ENCODE measurements at regions not wholly inside any gene's neighbourhood (a gene's known extent, or its start where the extent isn't known, plus 50 kb on each side); places are given as distances from the start of the nearest gene placed in this dataset.

GRCh38 chr22:44627521-44628139 is 74.4 kb upstream of the PRR5 start:
- ATAC-seq (ENCODE audit: low FRiP score): no peak
- TF ChIP-seq CTCF (IDR thresholded peaks at IDR 0.05): no peak
- DNase-seq (ENCODE audit: low spot score): no peak

- DNase-seq (ENCODE audit: low spot score): peak; percentile 53
- peak in 2 of 3 donors; percentile 98 to 99 for TF ChIP-seq CTCF (IDR thresholded peaks at IDR 0.05)
- ATAC-seq (ENCODE audit: low FRiP score): peak; percentile 50
Measured at GRCh38 chr22:44625981-44626687, 75.9 kb upstream of the PRR5 start.

GRCh38 chr22:44625421-44625760 is 76.6 kb upstream of the PRR5 start:
- ATAC-seq (ENCODE audit: low FRiP score) (no peak), DNase-seq (ENCODE audit: low spot score) (no peak)

GRCh38 chr22:44624689-44625420 is 77.1 kb upstream of the PRR5 start:
- DNase-seq (ENCODE audit: low spot score) (no peak), ATAC-seq (ENCODE audit: low FRiP score) (no peak)
- TF ChIP-seq CTCF (IDR thresholded peaks at IDR 0.05): no peak

More at GRCh38 chr22:44625421-44625760, 76.6 kb upstream of the PRR5 start:
- TF ChIP-seq CTCF (IDR thresholded peaks at IDR 0.05): no peak

GRCh38 chr22:44623771-44624510 is 78.1 kb upstream of the PRR5 start:
- TF ChIP-seq CTCF (IDR thresholded peaks at IDR 0.05): no peak
- no peak for DNase-seq (ENCODE audit: low spot score)
- ATAC-seq (ENCODE audit: low FRiP score): no peak

GRCh38 chr22:44622679-44623078 is 79.3 kb upstream of the PRR5 start:
- no peak for TF ChIP-seq CTCF (IDR thresholded peaks at IDR 0.05)
- DNase-seq (ENCODE audit: low spot score) (no peak), ATAC-seq (ENCODE audit: low FRiP score) (no peak)

Measured in omental fat pad (tissue), 3 donors.